NCI-H345 treated with DMSO at 0.1 percent for 48 hours (cell line): ENCODE measurements at regions not wholly inside any gene's neighbourhood (a gene's known extent, or its start where the extent isn't known, plus 50 kb on each side); places are given as distances from the start of the nearest gene placed in this dataset.
"Not testable (repeated sequence)": the region's sequence is repeated elsewhere in the genome, so short reads cannot be mapped to it uniquely, and the experiment has no call there.

Experiments
- DNase-seq: peaks from one replicate; lab custom pipeline; 2025; ENCODE audit not compliant: unreplicated experiment; lab: John Stamatoyannopoulos, UW

GRCh38 chr21:43291347-43291950 lies 122.6 kb downstream of the CRYAA start:
- DNase-seq = no peak

DNA sequence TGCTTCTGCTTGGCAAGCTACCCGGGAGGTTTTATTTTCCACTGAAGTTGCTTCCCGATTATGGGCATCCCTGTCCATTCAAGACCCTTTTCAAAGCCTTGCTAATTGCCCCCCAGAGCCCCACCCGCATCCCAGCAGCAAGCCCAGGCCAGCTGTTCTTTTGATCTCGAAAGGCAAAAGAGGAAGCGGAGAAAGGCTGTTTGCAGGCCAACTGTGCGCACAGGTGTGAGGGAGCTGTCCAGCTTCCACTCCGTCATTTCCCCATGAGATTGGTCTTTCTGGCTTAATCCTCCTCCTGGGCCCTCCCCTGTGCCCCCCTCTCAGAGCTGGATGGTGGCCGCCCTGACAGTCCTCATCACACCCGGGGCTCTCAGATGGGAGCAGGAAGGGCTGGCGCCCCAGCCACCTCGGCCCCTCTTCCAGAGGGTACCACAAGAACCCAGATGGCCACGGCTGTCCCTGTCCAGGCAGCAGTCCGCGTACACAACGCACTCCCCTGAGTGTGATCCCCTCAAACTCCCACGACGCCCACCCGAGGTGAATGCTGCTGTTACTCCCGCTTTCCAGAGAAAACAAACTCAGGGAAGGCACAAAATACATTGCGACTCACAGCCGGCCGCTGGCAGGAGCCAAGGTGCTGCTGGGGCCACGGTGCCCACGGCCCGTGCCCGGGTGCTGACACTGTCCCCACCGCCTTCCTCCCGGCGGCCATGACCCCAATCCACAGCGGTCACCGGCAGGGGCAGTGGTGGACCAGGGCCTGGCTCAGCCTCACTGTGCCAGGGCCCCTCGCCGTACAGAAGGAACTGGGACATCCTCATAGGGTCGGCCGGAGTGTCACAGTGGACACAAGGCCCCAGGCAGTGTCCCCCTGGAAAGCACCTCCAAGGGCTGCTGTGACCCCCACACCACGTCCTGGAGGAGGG lies 121.9 kb downstream of the CRYAA start:
- DNase-seq = no peak

- DNase-seq = no peak
These were observed 121.2 kb downstream of the CRYAA start for GRCh38 chr21:43289966-43290365.

- no peak for DNase-seq
These were observed 120.6 kb downstream of the CRYAA start for GRCh38 chr21:43289442-43289841.

GRCh38 chr21:43287795-43288755 lies 119.3 kb downstream of the CRYAA start:
- DNase-seq = no peak

- DNase-seq = peak; percentile 16
These were observed 118.4 kb downstream of the CRYAA start for GRCh38 chr21:43287111-43287760.

- no peak for DNase-seq
These were observed 117.4 kb downstream of the CRYAA start for GRCh38 chr21:43286196-43286595.

DNA sequence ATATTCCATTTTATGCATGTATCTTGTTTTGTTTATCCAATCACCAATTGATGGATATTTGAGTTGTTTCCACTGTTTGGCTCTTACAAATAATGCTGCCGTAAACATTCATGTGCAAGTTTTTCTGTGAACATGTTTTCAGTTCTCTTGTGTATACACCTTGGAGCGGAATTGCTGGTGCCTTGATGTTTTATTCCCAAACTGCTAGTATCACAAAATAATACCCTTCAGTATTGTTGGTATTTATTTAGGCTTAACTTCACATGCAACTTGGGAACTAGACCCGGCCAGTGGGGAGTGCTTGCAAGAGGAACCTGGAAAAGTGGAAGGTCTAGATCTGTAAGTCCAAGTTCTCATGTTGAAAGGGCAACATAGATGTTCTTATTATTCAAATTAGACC lies 115.9 kb downstream of the CRYAA start:
- DNase-seq = no peak

- DNase-seq = no peak
These were observed 115.4 kb downstream of the CRYAA start for GRCh38 chr21:43284238-43284637.

- not testable (repeated sequence) for DNase-seq
These were observed 115.1 kb downstream of the CRYAA start for GRCh38 chr21:43283925-43284221.

DNA sequence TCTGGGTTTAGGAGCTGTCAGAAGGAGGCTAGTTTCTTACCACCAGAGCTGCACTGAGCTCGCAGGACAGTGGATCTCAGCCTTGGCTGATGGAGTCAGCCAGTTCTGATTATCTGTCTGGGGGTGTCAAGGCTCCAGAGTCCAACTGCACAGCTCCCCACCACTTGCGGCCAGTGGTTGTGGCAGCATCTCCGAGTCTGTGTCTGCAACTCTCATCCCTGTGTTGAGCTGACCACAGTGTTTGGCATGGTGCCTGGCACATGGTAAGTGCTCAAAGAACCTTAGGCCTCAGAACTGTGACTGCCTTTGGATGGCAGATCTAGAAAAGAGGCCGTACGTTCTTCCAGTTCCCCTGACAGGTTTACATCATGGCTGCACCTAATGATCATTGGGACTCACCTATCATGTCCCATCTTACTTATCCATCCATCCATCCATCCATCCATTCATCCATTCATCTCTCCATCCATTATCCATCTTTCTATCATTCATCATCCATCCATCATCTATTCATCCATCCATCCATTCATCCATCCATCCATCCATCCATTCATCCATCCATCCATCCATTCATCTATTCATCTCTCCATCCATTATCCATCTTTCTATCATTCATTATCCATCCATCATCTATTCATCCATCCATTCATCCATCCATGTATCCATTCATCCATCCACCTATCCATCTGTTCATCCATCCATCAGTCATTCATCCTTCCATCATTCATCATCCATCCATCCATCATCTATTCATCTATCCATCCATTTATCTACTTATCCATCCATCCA lies 114.5 kb downstream of the CRYAA start:
- no peak for DNase-seq

GRCh38 chr21:43282358-43283120 lies 113.7 kb downstream of the CRYAA start:
- no peak for DNase-seq

DNA sequence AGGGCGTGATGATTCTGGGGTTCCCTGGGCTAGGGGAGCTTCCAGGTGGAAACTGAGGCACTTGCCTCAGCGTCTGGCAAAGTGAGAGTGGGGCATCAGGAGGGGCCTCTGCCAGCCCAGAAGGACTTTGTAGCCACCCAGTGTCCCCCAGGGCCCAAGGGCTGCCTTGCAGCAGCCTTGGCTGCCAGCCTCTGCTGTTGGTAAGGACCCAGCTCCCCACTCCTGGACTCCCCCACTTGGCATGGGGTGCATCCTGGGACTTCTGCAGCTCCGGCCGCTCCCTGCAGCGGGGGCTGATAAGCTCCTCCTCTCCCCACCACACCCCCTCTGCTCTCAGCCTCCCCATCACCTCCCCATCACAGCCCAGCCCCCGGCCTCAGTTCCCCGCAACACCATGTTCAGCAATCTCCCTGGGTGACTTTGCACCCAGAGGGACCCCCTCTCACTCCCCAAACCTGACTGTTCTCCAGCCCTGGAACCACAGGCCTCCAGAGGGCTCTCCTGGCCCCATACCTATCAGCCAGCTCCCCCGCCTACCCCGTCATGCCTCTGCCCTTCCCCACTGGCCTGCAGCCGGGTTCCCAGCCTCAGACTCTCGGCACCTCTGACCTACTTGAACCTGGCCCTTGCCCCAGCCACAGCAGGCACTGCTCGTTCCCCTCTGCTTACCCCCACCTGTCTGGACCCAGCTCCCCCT lies 113.0 kb downstream of the CRYAA start:
- DNase-seq = no peak

- DNase-seq = no peak
These were observed 112.3 kb downstream of the CRYAA start for GRCh38 chr21:43280949-43281633.

DNA sequence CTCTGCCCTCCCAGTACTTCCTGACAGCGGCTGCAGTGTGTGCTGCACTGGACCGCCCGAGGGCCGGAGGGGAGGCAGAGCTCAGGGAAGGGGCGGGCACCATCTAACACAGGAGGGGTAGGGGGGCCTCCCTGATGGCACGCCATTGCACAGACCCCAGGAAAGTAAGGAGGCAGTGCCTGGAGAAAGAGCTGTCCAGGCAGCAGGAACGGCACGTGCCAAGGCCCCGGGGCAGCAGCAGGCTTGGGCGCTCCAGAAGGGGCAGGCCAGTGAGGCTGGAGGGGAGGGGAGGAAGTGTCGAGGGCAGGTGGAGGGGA lies 110.7 kb downstream of the CRYAA start:
- no peak for DNase-seq

GRCh38 chr21:43278766-43279577 lies 110.2 kb downstream of the CRYAA start:
- DNase-seq = no peak

GRCh38 chr21:43278359-43278758 lies 109.6 kb downstream of the CRYAA start:
- no peak for DNase-seq
